Liver (tissue), 8 donors: ENCODE measurements at regions not wholly inside any gene's neighbourhood (a gene's known extent, or its start where the extent isn't known, plus 50 kb on each side); places are given as distances from the start of the nearest gene placed in this dataset.

Experiments
- DNase-seq: peaks from one replicate; pipeline ENCODE4 v3.0.0-alpha.2; 2017; ENCODE audit warnings: low spot score
- H3K27ac ChIP-seq, 2 donors: one replicate each; pipeline ENCODE4 v1.7.0; 2013; ENCODE audit warnings: inconsistent platforms in 2 of 2, low read length in 2 of 2, control low read depth in 1 of 2, low read depth in 1 of 2, mild to moderate bottlenecking in 1 of 2
- H3K27me3 ChIP-seq, 4 donors: one replicate each; pipeline versions ENCODE4 v1.6.1 to v1.7.0; 2013; ENCODE audit warnings: low read length in 3 of 4, inconsistent platforms in 1 of 4, mild to moderate bottlenecking in 1 of 4, moderate library complexity in 1 of 4; ENCODE audit not compliant: control insufficient read depth in 4 of 4, insufficient read depth in 4 of 4
- H3K36me3 ChIP-seq, 4 donors: one replicate each; pipeline versions ENCODE4 v1.6.1 to v1.7.0; 2013; ENCODE audit warnings: low read length in 3 of 4, mild to moderate bottlenecking in 3 of 4, low read depth in 1 of 4, moderate library complexity in 1 of 4; ENCODE audit not compliant: control insufficient read depth in 4 of 4, insufficient read depth in 3 of 4
- H3K4me1 ChIP-seq, 4 donors: one replicate each; pipeline versions ENCODE4 v1.6.1 to v1.7.0; 2013; ENCODE audit warnings: low read length in 3 of 4, mild to moderate bottlenecking in 3 of 4, moderate library complexity in 1 of 4; ENCODE audit not compliant: control insufficient read depth in 4 of 4, insufficient read depth in 4 of 4
- H3K4me3 ChIP-seq, 3 donors: one replicate each; pipeline versions ENCODE4 v1.6.1 to v1.7.0; 2013; ENCODE audit warnings: low read length in 3 of 3, control low read depth in 1 of 3, low read depth in 1 of 3, mild to moderate bottlenecking in 1 of 3
- H3K9ac ChIP-seq, 2 donors: one replicate each; pipeline ENCODE4 v1.7.0; 2013; ENCODE audit warnings: low read length in 2 of 2, mild to moderate bottlenecking in 2 of 2, moderate library complexity in 2 of 2, control low read depth in 1 of 2, low read depth in 1 of 2
- H3K9me3 ChIP-seq, 4 donors: one replicate each; pipeline versions ENCODE4 v1.6.1 to v1.7.0; 2013; ENCODE audit warnings: low read length in 3 of 4; ENCODE audit not compliant: control insufficient read depth in 4 of 4
- ATF3 ChIP-seq: IDR thresholded peaks from 2 replicates; pipeline ENCODE4 v1.6.1; 2016; ENCODE audit warnings: antibody characterized with exemption
- CTCF ChIP-seq: fragments of 150-350 bp; IDR thresholded peaks from 2 replicates; pipeline ENCODE4 v1.5.1; 2017; ENCODE audit warnings: improper control_type of control experiment, low read depth, low read length; ENCODE audit not compliant: missing input control
- EGR1 ChIP-seq, 2 donors: IDR thresholded peaks; 2 replicates each; pipeline ENCODE4 v1.6.1; 2016 to 2018; ENCODE audit warnings: antibody characterized with exemption in 2 of 2, low read depth in 2 of 2
- FOXA1 ChIP-seq: IDR thresholded peaks from 2 replicates; pipeline ENCODE4 v1.6.1; 2016; ENCODE audit warnings: antibody characterized with exemption
- FOXA2 ChIP-seq: IDR thresholded peaks from 2 replicates; pipeline ENCODE4 v1.6.1; 2016; ENCODE audit warnings: antibody characterized with exemption
- GABPA ChIP-seq, 2 donors: IDR thresholded peaks in 1 of 2; conservative IDR thresholded peaks in 1 of 2; 2 replicates each; pipeline ENCODE4 v1.6.1; 2016; ENCODE audit warnings: antibody characterized with exemption in 2 of 2, mild to moderate bottlenecking in 1 of 2, moderate library complexity in 1 of 2
- HNF4A ChIP-seq, 2 donors: conservative IDR thresholded peaks; 2 replicates each; pipeline ENCODE4 v1.6.1; 2016; ENCODE audit warnings: antibody characterized with exemption in 2 of 2, mild to moderate bottlenecking in 2 of 2
- HNF4G ChIP-seq: IDR thresholded peaks from 2 replicates; pipeline ENCODE4 v1.6.1; 2016; ENCODE audit warnings: antibody characterized with exemption
- JUND ChIP-seq, 2 donors: IDR thresholded peaks; 2 replicates each; pipeline ENCODE4 v1.6.1; 2016; ENCODE audit warnings: antibody characterized with exemption in 2 of 2
- MAX ChIP-seq: IDR thresholded peaks from 2 replicates; pipeline ENCODE4 v1.6.1; 2016; ENCODE audit warnings: antibody characterized with exemption
- NR2F2 ChIP-seq: IDR thresholded peaks from 2 replicates; pipeline ENCODE4 v1.6.1; 2016; ENCODE audit warnings: antibody characterized with exemption
- RAD21 ChIP-seq, 2 donors: IDR thresholded peaks; 2 replicates each; pipeline ENCODE4 v1.6.1; 2016; ENCODE audit warnings: antibody characterized with exemption in 2 of 2, mild to moderate bottlenecking in 2 of 2
- REST ChIP-seq: IDR thresholded peaks from 2 replicates; pipeline ENCODE4 v1.6.1; 2016; ENCODE audit warnings: antibody characterized with exemption, mild to moderate bottlenecking
- RXRA ChIP-seq, 2 donors: IDR thresholded peaks; 2 replicates each; pipeline ENCODE4 v1.6.1; 2017 to 2018; ENCODE audit warnings: antibody characterized with exemption in 2 of 2, mild to moderate bottlenecking in 1 of 2
- SP1 ChIP-seq: IDR thresholded peaks from 2 replicates; pipeline ENCODE4 v1.6.1; 2018; ENCODE audit warnings: antibody characterized with exemption, mild to moderate bottlenecking
- TAF1 ChIP-seq: conservative IDR thresholded peaks from 2 replicates; pipeline ENCODE4 v1.6.1; 2016; ENCODE audit warnings: antibody characterized with exemption, mild to moderate bottlenecking
- YY1 ChIP-seq: IDR thresholded peaks from 2 replicates; pipeline ENCODE4 v1.6.1; 2016; ENCODE audit warnings: antibody characterized with exemption, mild to moderate bottlenecking
- ZBTB33 ChIP-seq: IDR thresholded peaks from 2 replicates; pipeline ENCODE4 v1.6.1; 2016; ENCODE audit warnings: antibody characterized with exemption
- WGBS: extraction: QIAGEN DNeasy Blood & Tissue Kit; methylation state at CpG from one replicate; pipeline ENCODE4 v1.1.7; 2013; 5-methylcytosine and 5-hydroxymethylcytosine counted together
- donor health status: healthy.
- donor health status: healthy.
- donor health status: healthy.
- donor health status: healthy.
- donor health status: healthy.

GRCh38 chr13:50154697-50155096, 139.5 kb downstream of the KCNRG start:
- Histone ChIP-seq H3K27me3 (no peaks in the 10 kb centered on the region), H3K4me1 (peaks cover 0 to 6% (median 0%) of the 10 kb centered on the region in 4 donors), H3K9ac (no peak overlapping the region), H3K27ac (no peak overlapping the region), H3K9me3 (no peaks in the 10 kb centered on the region), H3K36me3 (no peaks in the 10 kb centered on the region), H3K4me3 (no peak overlapping the region)
- DNase-seq = no peak
- no peak for TF ChIP-seq GABPA (IDR thresholded peaks at IDR 0.05 in 1 of 2, conservative IDR thresholded peaks at IDR 0.05 in 1 of 2)
- no peak for TF ChIP-seq HNF4A (conservative IDR thresholded peaks at IDR 0.05)
- TF ChIP-seq MAX = no peak
- TF ChIP-seq FOXA2 = no peak
- no peak for TF ChIP-seq NR2F2
- TF ChIP-seq RAD21 (IDR thresholded peaks at IDR 0.05) = no peak
- TF ChIP-seq CTCF = no peak
- no peak for TF ChIP-seq FOXA1
- TF ChIP-seq REST = no peak
- no peak for TF ChIP-seq EGR1 (IDR thresholded peaks at IDR 0.05; ENCODE audit: low read depth in 2 of 2)
- no peak for TF ChIP-seq TAF1
- TF ChIP-seq JUND (IDR thresholded peaks at IDR 0.05) = no peak
- TF ChIP-seq ZBTB33 = no peak
- TF ChIP-seq HNF4G = no peak
- TF ChIP-seq RXRA (IDR thresholded peaks at IDR 0.05) = no peak
- TF ChIP-seq SP1 = no peak
- TF ChIP-seq ATF3 = no peak
- TF ChIP-seq YY1 = no peak
- WGBS = 97% methylated on average over 1 of the region's 1 CpG
